SW 1271 (cell line): ENCODE measurements at regions not wholly inside any gene's neighbourhood (a gene's known extent, or its start where the extent isn't known, plus 50 kb on each side); places are given as distances from the start of the nearest gene placed in this dataset.

Experiments
- DNase-seq, 2 experiments: peaks; one replicate each; lab custom pipeline; 2025; lab: John Stamatoyannopoulos, UW

- DNase-seq, result peak in 1 of 2 experiments; percentile 9
Observed at GRCh38 chr9:107952773-107953172, 463.2 kb upstream of the KLF4 start.

DNA sequence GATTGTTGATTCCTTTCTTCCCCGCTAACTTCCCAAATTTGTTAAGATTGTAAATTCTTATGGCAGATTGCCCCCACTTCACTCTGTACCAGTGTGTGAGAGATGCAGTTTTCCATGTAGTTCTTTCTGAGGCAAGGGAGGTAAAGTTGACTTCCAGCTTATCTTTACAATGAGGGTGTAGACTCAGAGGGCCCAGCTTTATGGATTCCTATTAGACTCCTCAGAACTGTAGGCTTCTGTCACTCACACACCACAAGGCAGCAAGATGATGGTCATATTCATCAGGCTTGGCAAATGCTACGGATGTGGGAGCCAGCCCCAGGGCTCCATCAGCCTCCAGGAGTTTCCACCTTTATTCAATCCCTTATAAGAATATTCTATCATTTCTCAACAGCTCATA, 461.9 kb upstream of the KLF4 start:
- no peak for DNase-seq

GRCh38 chr9:107949061-107949460, 459.5 kb upstream of the KLF4 start:
- no peak for DNase-seq

DNA sequence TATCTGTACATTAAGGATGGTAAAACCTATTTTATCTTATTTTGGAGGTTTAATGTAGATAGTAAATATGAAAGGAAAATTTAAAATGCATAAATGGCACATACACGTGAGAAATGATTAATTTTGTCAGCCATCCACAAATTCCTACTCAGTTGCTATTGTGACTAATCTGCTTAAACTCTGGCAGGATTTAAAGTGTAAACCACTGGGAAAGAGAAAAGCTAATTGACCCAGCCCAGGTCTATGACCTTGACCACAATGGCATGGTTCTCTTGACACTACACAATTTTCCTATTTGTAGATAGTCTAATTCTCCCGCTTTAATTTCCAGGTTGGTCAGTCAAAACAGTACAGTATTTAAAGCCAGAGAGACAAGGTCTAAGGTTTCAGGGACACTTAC, 459.0 kb upstream of the KLF4 start:
- DNase-seq, result no peak

DNA sequence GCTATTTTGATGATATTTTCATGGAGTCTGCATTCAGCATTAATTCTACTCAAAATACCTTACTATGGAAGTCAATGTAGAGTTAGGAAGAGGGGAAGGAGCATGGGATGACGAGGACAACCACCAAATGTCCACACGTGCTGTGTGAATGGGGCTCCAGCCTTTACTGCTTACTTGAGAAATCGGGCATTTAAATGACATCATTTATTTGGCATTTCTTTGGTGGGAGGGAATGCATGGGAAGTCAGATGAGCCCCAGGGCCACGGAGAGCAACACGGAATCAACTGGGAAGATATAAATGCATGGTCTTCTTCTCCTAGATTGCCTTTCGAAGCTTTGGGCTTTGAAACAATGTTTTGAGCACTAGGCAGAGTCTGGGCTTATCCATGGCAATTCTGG, 458.5 kb upstream of the KLF4 start:
- DNase-seq, result no peak

DNA sequence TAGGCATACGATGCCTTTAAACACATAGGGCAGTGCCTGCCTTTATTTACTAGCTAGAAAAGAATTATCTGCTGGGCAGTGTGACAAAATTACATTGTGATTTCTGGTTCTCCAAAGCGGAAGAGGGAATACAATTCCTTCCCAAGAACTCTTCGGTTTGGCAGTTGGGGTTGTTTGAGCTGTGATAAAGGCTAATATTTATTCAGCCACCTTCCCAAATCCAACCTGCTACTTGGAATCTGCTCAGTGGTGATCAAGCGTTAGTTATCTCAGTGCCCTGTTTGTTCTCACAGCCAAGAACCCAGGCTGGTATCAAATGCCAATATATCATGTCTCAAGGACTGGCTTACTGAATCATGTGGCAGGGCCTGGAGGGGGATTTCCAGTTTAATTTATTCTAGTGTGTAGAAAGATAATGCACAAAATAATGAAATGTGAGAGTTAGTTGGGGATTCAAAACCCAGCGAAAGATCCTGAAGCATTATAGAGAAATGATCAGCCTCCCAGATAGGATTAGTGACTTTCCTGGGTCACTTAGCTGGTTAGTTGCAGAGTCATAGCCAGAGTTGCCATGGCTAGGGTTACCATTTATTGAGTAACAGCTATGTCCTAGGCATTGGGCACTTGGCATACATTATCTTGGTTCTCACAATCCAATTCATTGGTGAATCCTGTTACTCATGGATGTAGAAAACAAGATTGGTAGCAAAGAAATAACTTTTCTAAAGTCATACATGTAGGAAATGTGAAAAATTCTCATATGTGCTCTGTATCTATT, 457.0 kb upstream of the KLF4 start:
- DNase-seq, result no peak

- DNase-seq, result no peak
Observed at GRCh38 chr9:107945961-107946360, 456.4 kb upstream of the KLF4 start.

- DNase-seq, result no peak
Observed at GRCh38 chr9:107945493-107945892, 455.9 kb upstream of the KLF4 start.

GRCh38 chr9:107944387-107944786, 454.8 kb upstream of the KLF4 start:
- no peak for DNase-seq

- no peak for DNase-seq
Observed at GRCh38 chr9:107943901-107944300, 454.3 kb upstream of the KLF4 start.

DNA sequence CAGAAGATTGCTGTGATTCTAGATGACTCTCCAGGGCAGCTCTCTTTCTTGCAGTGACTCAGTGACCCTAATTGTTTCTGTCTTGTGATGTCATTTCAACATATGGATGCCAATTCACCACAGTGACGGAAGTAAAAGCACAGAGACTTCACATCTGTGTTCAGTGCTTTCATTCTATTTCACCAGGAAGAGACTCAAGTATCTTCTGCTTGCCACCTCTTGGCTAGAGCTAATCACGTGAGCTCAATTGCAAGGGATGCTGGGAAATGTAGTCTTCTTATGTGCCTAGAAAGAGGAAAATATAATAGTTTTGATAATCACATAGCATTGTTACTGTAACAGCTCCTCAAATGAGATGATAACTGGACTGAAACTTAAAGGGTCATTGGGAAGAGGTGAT, 453.3 kb upstream of the KLF4 start:
- no peak for DNase-seq

DNA sequence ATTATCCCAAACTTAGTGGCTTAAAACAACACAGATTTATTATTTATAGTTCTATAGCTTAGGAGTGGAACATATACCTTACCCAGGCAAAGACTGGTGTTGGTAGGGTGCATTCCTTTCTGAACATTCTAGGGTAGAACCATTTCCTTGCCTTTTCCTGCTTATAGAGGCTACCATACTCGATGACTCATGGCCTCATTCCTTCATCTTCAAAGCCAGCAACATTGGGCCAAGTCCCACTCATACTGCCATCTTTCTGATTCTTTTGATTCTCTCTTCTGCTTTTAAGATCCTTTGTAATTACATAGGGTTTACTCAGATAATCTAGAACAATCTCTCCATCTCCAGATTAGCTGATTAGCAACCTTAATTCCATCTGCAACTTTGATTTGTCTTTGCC, 452.7 kb upstream of the KLF4 start:
- no peak for DNase-seq

DNA sequence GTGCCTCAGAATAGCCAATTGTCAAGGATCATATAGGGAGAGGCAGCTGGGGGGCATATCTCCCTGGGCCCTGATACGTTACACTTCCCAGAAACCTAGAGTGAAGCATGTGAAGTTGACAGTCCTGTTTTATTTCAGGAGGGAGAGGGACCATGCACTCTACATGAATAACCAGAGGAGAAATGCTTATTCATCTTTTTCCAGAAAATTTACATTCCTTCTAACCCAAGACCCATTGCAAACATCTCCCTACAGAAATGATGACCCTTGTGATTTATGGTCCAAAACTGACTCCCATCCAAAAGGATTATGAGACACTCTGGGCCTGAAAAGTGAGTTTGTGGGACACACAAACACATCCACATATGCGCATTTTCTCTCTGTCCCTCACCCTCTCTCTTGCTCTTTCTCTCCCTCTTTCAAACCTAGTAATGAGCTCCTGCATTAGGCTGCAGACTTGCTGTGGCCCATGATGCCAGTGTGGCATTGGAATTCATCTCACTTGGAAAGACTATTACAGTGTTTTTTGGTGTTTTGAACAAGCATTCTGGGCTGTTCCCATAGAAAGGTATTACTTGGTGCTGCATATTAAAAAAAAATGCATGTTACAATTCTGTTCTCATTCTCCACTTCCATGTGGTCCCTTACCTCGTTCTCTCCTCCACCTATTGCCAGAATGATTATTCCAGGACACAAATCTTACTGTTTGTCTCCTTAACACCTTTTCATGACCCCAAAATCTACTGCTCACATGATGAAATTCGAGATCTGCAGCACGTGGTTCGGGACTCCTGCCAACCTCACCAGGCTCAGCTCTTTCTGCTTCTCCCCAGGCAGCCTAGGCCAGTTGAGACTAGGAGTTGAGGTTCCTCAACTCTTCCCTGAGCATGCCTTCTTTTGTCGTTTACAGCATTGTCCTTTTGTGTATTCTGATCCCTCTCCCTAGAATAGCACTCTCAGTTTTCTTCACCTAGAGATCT, 451.3 kb upstream of the KLF4 start:
- no peak for DNase-seq

DNA sequence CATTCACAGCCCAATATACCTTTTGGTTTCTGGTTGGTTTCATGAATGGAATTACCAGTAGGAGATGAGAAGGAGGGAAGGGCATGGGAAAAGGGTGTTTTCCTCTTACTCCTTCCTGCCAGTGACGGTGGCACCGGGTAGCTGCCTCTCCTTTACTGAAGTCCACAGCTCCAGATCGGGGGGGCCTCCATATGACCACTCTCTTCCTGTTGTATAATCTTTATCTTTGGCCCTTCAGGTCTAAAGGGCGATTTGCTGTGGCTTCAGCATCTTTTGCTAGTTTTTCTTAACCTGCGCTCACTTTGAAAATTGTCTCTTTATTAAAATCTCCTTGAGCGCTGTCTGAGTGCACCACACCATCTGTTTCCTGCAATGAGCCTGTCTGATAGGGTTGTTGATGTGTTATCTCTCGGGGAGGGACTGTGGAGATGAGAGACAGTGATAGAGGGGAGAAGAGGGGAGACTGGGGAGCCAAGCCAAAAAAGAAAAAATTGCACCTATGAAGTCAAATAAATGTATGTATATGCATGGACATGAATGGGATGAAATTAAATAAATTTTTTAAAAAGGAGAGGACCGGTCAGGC, 449.3 kb upstream of the KLF4 start:
- no peak for DNase-seq

DNA sequence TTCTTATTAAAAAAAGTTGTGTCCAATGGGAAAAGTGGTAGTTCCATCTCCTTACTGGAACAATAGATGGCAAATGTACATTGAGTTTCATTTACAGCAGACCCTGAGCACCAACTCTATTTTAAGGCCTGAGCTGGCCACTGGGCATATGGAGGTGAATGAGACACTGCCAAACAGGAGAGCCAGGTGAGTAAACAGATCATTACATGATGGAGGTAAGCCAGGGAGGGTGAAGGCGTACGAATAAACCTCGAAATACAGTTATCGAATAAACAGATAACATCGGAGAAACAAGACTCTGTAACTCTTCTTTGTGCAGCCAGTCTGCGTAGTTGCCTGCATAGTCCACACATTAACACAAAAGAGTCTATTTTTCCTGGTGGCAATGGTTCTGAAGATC, 446.4 kb upstream of the KLF4 start:
- DNase-seq, result no peak

DNA sequence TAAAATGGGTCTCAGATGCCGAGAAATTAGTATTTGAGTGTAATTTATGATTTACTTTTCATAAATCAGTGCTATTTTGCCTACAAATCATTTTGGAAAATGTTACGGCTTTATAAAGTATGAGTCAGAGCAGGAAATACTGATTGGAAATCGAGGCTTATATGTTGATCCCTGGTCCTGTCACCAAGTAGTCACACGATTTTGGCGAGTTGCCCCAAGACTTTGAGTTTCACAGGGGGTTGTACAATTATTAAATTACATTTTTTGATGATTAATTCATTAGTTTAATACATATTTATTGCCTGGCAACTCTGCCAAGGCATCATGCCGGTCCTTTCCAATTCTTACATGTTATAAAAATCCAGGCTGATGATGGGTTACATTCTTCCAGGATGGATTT, 443.9 kb upstream of the KLF4 start:
- no peak for DNase-seq

DNA sequence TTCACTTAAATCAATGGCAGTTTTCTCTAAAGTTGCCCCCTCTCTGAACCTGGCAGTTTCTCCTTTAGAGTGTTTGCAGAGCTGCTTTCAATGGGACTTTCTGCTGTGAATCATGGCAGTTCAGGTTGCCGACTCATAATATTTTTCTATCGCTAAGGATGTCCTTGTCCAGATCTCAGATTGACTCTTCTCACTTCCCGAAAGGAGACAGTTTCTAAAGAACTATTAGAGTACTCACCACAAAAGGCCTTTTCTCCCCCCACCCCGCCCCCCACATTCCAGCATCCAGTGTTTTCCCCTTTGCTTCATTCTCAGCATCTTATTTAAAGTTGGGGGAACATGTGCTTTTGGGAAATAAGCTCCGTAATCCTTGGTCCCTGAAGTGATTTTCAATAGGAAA, 443.5 kb upstream of the KLF4 start:
- DNase-seq, result no peak

- DNase-seq, result no peak
Observed at GRCh38 chr9:107932601-107933000, 443.0 kb upstream of the KLF4 start.

GRCh38 chr9:107932046-107932445, 442.5 kb upstream of the KLF4 start:
- no peak for DNase-seq

DNA sequence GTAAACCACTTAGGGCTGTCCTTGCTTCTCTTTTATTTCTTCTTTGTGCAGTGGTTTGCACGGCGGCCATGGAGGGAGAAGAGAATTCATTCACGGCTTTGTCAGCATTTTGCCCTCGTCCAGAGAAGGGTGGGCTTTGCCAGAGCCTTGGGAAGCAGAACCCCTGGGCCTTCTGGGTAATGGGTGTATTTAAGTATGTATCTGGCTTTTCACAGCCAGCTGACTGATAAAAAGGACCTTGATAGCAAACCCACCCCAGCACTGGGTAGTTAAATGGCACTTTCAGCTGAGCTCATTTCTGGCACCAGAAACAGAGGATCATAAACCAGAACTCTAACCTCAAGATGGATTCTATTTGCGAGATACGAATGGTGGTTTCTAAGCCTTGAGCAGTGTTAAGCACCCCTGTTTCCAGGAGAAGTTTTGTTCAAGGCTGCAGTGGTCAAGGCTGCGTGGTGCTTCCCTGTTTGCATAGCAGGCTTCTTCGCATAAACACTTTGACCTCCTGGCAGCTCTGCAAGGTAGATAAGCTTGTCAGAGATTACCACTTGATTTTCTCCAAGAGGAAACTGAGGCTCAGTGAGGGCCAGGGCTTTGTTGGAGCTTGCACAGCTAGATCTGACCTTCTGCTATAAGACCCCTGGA, 441.6 kb upstream of the KLF4 start:
- no peak for DNase-seq

GRCh38 chr9:107929443-107929842, 439.9 kb upstream of the KLF4 start:
- DNase-seq, result no peak

DNA sequence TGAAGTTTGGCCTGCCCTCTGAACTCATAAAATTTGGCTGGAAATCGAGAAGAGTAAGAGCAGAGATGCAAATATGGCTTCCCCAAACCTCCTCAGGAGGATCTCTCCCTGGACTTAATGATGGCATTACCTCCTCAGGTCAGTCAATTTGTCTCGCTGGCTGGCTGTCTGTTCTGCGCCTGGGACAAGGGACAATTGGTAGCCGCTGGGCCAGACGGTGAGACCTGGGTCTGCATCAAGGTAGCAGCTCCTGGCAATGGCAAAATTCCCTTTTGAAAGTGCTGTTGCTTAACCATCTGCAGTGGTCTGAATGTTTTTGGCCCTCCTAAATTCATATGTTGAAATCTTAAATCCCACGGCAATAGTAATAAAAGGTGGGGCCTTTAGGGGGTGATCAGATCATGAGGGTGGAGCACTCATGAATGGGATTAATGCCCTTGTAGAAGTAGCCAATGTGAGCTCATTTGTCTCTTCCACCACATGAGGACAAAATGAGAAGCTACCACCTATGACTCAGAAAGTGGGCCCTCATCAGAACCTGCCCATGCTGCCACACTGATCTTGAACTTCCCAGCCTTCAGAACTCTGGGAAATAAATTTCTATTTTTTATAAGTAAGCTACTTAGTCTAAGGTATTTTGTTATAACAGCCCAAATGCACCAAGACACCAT, 439.3 kb upstream of the KLF4 start:
- no peak for DNase-seq
